Testis (tissue), 2 donors: ENCODE measurements at regions not wholly inside any gene's neighbourhood (a gene's known extent, or its start where the extent isn't known, plus 50 kb on each side); places are given as distances from the start of the nearest gene placed in this dataset.

Source experiments
- POLR2A ChIP-seq: fragments of 450-650 bp; IDR thresholded peaks from one replicate; pipeline ENCODE4 v1.6.1; 2017; ENCODE audit warnings: antibody characterized with exemption, mild to moderate bottlenecking, moderate library complexity
- TF ChIP-seq, protein P1 (sequence below), 3 experiments: fragments of 450-650 bp in 2 of 3; fragments of 200-600 bp in 1 of 3; sonication (generic) in 1 of 3; IDR thresholded peaks; one replicate each; pipeline ENCODE4 v1.5.1; 2016 to 2019; ENCODE audit warnings: antibody characterized with exemption in 3 of 3, mild to moderate bottlenecking in 2 of 3, moderate library complexity in 1 of 3

DNA sequence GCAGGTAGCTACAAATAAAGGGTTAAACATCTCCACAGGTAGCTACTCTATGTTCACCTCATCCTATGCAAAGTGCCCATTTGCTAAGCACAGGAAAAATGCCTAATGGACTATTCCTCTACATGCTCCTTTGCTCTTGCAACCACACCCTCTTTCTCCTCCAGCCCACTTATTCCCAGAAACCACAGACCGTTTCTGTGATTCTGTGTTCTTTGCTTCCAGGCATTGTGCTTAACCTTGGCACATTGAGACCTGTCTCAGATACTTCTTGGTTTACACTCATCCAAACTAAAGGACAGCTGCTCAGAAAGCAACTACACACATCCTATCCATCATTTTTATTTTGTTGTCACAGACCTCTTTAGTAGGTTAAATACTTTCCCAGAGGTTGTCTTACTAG lies 785.0 kb upstream of the MIR17HG start:
- TF ChIP-seq, protein P1, sequence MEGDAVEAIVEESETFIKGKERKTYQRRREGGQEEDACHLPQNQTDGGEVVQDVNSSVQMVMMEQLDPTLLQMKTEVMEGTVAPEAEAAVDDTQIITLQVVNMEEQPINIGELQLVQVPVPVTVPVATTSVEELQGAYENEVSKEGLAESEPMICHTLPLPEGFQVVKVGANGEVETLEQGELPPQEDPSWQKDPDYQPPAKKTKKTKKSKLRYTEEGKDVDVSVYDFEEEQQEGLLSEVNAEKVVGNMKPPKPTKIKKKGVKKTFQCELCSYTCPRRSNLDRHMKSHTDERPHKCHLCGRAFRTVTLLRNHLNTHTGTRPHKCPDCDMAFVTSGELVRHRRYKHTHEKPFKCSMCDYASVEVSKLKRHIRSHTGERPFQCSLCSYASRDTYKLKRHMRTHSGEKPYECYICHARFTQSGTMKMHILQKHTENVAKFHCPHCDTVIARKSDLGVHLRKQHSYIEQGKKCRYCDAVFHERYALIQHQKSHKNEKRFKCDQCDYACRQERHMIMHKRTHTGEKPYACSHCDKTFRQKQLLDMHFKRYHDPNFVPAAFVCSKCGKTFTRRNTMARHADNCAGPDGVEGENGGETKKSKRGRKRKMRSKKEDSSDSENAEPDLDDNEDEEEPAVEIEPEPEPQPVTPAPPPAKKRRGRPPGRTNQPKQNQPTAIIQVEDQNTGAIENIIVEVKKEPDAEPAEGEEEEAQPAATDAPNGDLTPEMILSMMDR (IDR thresholded peaks at IDR 0.05), result no peak
- no peak for TF ChIP-seq POLR2A
